ENCODE measurements at regions not wholly inside any gene's neighbourhood (a gene's known extent, or its start where the extent isn't known, plus 50 kb on each side); places are given as distances from the start of the nearest gene placed in this dataset.

- TF ChIP-seq, protein P1, sequence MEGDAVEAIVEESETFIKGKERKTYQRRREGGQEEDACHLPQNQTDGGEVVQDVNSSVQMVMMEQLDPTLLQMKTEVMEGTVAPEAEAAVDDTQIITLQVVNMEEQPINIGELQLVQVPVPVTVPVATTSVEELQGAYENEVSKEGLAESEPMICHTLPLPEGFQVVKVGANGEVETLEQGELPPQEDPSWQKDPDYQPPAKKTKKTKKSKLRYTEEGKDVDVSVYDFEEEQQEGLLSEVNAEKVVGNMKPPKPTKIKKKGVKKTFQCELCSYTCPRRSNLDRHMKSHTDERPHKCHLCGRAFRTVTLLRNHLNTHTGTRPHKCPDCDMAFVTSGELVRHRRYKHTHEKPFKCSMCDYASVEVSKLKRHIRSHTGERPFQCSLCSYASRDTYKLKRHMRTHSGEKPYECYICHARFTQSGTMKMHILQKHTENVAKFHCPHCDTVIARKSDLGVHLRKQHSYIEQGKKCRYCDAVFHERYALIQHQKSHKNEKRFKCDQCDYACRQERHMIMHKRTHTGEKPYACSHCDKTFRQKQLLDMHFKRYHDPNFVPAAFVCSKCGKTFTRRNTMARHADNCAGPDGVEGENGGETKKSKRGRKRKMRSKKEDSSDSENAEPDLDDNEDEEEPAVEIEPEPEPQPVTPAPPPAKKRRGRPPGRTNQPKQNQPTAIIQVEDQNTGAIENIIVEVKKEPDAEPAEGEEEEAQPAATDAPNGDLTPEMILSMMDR (IDR thresholded peaks at IDR 0.05), result no peak
- TF ChIP-seq EZH2 (IDR thresholded peaks at IDR 0.05; ENCODE audit: borderline replicate concordance, insufficient read depth, low read depth, low read length, poor library complexity, severe bottlenecking), result no peak
Observed at GRCh38 chr13:82176751-82177150, 1705.5 kb downstream of the SLITRK1 start.
